Ovary (tissue), 7 donors: ENCODE measurements at regions not wholly inside any gene's neighbourhood (a gene's known extent, or its start where the extent isn't known, plus 50 kb on each side); places are given as distances from the start of the nearest gene placed in this dataset.

ENCODE experiments used
- DNase-seq, 5 donors: peaks; one replicate each; pipeline ENCODE4 v3.0.0-alpha.2; 2019 to 2020
- H3K27ac ChIP-seq, 2 donors: fragments of 200-600 bp; one replicate each; pipeline versions ENCODE4 v1.5.1 to v1.8.0; 2019 to 2022
- H3K27me3 ChIP-seq: fragments of 200-600 bp; one replicate; pipeline ENCODE4 v1.8.0; 2022
- H3K36me3 ChIP-seq: fragments of 200-600 bp; sonication (generic); one replicate; pipeline ENCODE4 v1.5.1; 2019
- H3K4me1 ChIP-seq: one replicate; pipeline ENCODE4 v1.8.1; 2013; ENCODE audit warnings: mild to moderate bottlenecking, moderate library complexity; ENCODE audit not compliant: insufficient read depth
- H3K4me3 ChIP-seq: fragments of 200-600 bp; sonication (generic); one replicate; pipeline ENCODE4 v1.5.1; 2017
- H3K9me3 ChIP-seq, 2 donors: fragments of 200-600 bp in 1 of 2; sonication (generic) in 1 of 2; one replicate each; pipeline versions ENCODE4 v1.5.1 to v1.8.1; 2013 to 2019; ENCODE audit warnings: mild to moderate bottlenecking in 1 of 2, moderate library complexity in 1 of 2
- CTCF ChIP-seq, 3 donors: fragments of 450-650 bp in 2 of 3; fragments of 200-600 bp in 1 of 3; IDR thresholded peaks; one replicate each; pipeline versions ENCODE4 v1.5.1 to v1.8.0; 2016 to 2022; ENCODE audit warnings: antibody characterized with exemption in 3 of 3, mild to moderate bottlenecking in 1 of 3
- EP300 ChIP-seq: sonication (generic); formaldehyde crosslinking; IDR thresholded peaks from one replicate; pipeline ENCODE4 v1.6.1; 2017; ENCODE audit warnings: antibody characterized with exemption
- POLR2A ChIP-seq: fragments of 450-650 bp; IDR thresholded peaks from one replicate; pipeline ENCODE4 v1.6.1; 2017; ENCODE audit warnings: antibody characterized with exemption, mild to moderate bottlenecking, moderate library complexity
- WGBS, 3 donors: extraction: QIAGEN DNeasy Blood & Tissue Kit in 1 of 3; methylation state at CpG; one replicate each; pipeline versions ENCODE4 v1.1.5 to v1.1.7; 2013 to 2017; 5-methylcytosine and 5-hydroxymethylcytosine counted together
- intact Hi-C, 4 donors: fragments of 100-400 bp; cut with DNase I; formaldehyde crosslinking; loops; one replicate each; pipeline versions ENCODE4 v1.11.0 to v1.15.1; 2022 to 2023
- donor health status: DM: no; HTN: no; CAD: no; lungs with moderate emphysema.
- donor health status: DM: no; HTN: no; CAD: no.
- donor health status: Bipolar disorder and iron deficiency.
- donor health status: DM: no; HTN: no; CAD: no.
- donor health status: DM: yes; HTN: yes; CAD: no.

GRCh38 chr3:182052757-182053156 lies 341.0 kb downstream of the SOX2 start:
- H3K36me3 ChIP-seq, result no peaks in the 10 kb centered on the region
- TF ChIP-seq CTCF (IDR thresholded peaks at IDR 0.05), result no peak
- TF ChIP-seq POLR2A, result no peak
- no peak for TF ChIP-seq EP300
- 43 to 74% (median 60%) methylated on average over 2 of the region's 2 CpGs for WGBS, 3 donors
- H3K4me1 ChIP-seq, result no peaks in the 10 kb centered on the region
- intact Hi-C loops, result no loop called here
- H3K27me3 ChIP-seq, result no peaks in the 10 kb centered on the region
- H3K27ac ChIP-seq, result no peak overlapping the region
- H3K9me3 ChIP-seq, result no peaks in the 10 kb centered on the region
- no peak for DNase-seq
- H3K4me3 ChIP-seq, result no peak overlapping the region

GRCh38 chr3:182058488-182058887 lies 346.8 kb downstream of the SOX2 start:
- 62 to 86% (median 81%) methylated on average over 1 of the region's 1 CpG for WGBS, 3 donors
- H3K4me1 ChIP-seq, result no peaks in the 10 kb centered on the region

GRCh38 chr3:182063742-182064141 lies 352.0 kb downstream of the SOX2 start:
- TF ChIP-seq CTCF (IDR thresholded peaks at IDR 0.05) (no peak), EP300 (no peak), POLR2A (no peak)

More at GRCh38 chr3:182058488-182058887, 346.8 kb downstream of the SOX2 start:
- Histone ChIP-seq H3K4me3 (no peak overlapping the region), H3K27me3 (no peaks in the 10 kb centered on the region), H3K27ac (no peak overlapping the region), H3K36me3 (no peaks in the 10 kb centered on the region), H3K9me3 (no peaks in the 10 kb centered on the region)
- DNase-seq, result no peak
- TF ChIP-seq CTCF (IDR thresholded peaks at IDR 0.05) (no peak), POLR2A (no peak), EP300 (no peak)
- intact Hi-C loops, result no loop called here

GRCh38 chr3:182067423-182067822 lies 355.7 kb downstream of the SOX2 start:
- no peaks in the 10 kb centered on the region for H3K36me3 ChIP-seq
- no peak overlapping the region for H3K4me3 ChIP-seq
- 69 to 77% (median 71%) methylated on average over 4 of the region's 4 CpGs for WGBS, 3 donors
- TF ChIP-seq EP300 (no peak), CTCF (IDR thresholded peaks at IDR 0.05) (no peak), POLR2A (no peak)
- no peaks in the 10 kb centered on the region for H3K4me1 ChIP-seq
- no peak for DNase-seq
- no peaks in the 10 kb centered on the region for H3K9me3 ChIP-seq
- H3K27ac ChIP-seq, result no peak overlapping the region
- intact Hi-C loops, result no loop called here
- H3K27me3 ChIP-seq, result no peaks in the 10 kb centered on the region

More at GRCh38 chr3:182063742-182064141, 352.0 kb downstream of the SOX2 start:
- Histone ChIP-seq H3K4me3 (no peak overlapping the region), H3K4me1 (no peaks in the 10 kb centered on the region), H3K27ac (no peak overlapping the region), H3K36me3 (no peaks in the 10 kb centered on the region), H3K9me3 (no peaks in the 10 kb centered on the region), H3K27me3 (no peaks in the 10 kb centered on the region)
- 44 to 57% (median 52%) methylated on average over 1 of the region's 1 CpG for WGBS, 3 donors
- intact Hi-C loops, result no loop called here
- DNase-seq, result no peak
